ENCODE measurements at regions not wholly inside any gene's neighbourhood (a gene's known extent, or its start where the extent isn't known, plus 50 kb on each side); places are given as distances from the start of the nearest gene placed in this dataset.
A peak's percentile ranks its signal among the peaks of the same experiment; 100 is the strongest.

- no peak overlapping the region for H3K4me3 ChIP-seq (ENCODE audit: low read depth in 1 of 3, low read length in 3 of 3)
- no peak for FAIRE-seq
- peak in 1 of 2 donors; percentile 21 for DNase-seq
- peaks cover 0 to 2% of the 10 kb centered on the region in 2 donors for H3K9me3 ChIP-seq (ENCODE audit: control insufficient read depth in 2 of 2, insufficient read depth in 1 of 2, low read depth in 1 of 2, low read length in 1 of 2)
- no peaks in the 10 kb centered on the region for H3K36me3 ChIP-seq (ENCODE audit: control insufficient read depth in 3 of 3, insufficient read depth in 2 of 3, low read depth in 1 of 3, low read length in 3 of 3)
- H3K4me1 ChIP-seq (ENCODE audit: control insufficient read depth in 3 of 3, insufficient read depth in 2 of 3, low read depth in 1 of 3, low read length in 2 of 3): peaks cover 0 to 28% (median 0%) of the 10 kb centered on the region in 3 donors
- H3K27me3 ChIP-seq (ENCODE audit: control insufficient read depth in 3 of 3, insufficient read depth in 3 of 3, low read length in 3 of 3): no peaks in the 10 kb centered on the region
- WGBS, 3 donors: 48 to 55% (median 53%) methylated on average over 6 of the region's 6 CpGs
- no peak overlapping the region for H3K27ac ChIP-seq (ENCODE audit: low read depth in 1 of 3, low read length in 2 of 3)
These were observed 109.0 kb downstream of the ACAA2 start for GRCh38 chr18:49704334-49704733.

- FAIRE-seq (no peak), DNase-seq (no peak)
- no peak overlapping the region for H3K27ac ChIP-seq (ENCODE audit: low read depth in 1 of 3, low read length in 2 of 3)
- peaks cover 0 to 22% (median 0%) of the 10 kb centered on the region in 3 donors for H3K4me1 ChIP-seq (ENCODE audit: control insufficient read depth in 3 of 3, insufficient read depth in 2 of 3, low read depth in 1 of 3, low read length in 2 of 3)
- WGBS, 3 donors: 80 to 92% (median 86%) methylated on average over 5 of the region's 5 CpGs
- H3K4me3 ChIP-seq (ENCODE audit: low read depth in 1 of 3, low read length in 3 of 3): no peak overlapping the region
- no peaks in the 10 kb centered on the region for H3K36me3 ChIP-seq (ENCODE audit: control insufficient read depth in 3 of 3, insufficient read depth in 2 of 3, low read depth in 1 of 3, low read length in 3 of 3)
- H3K9me3 ChIP-seq (ENCODE audit: control insufficient read depth in 2 of 2, insufficient read depth in 1 of 2, low read depth in 1 of 2, low read length in 1 of 2): no peaks in the 10 kb centered on the region
- no peaks in the 10 kb centered on the region for H3K27me3 ChIP-seq (ENCODE audit: control insufficient read depth in 3 of 3, insufficient read depth in 3 of 3, low read length in 3 of 3)
These were observed 112.1 kb downstream of the ACAA2 start for GRCh38 chr18:49701190-49701589.

- FAIRE-seq (no peak), DNase-seq (no peak)
- WGBS, 3 donors: 87 to 89% (median 88%) methylated on average over 6 of the region's 6 CpGs
- Histone ChIP-seq H3K27ac (ENCODE audit: low read depth in 1 of 3, low read length in 2 of 3) (no peak overlapping the region), H3K9me3 (ENCODE audit: control insufficient read depth in 2 of 2, insufficient read depth in 1 of 2, low read depth in 1 of 2, low read length in 1 of 2) (no peaks in the 10 kb centered on the region), H3K4me3 (ENCODE audit: low read depth in 1 of 3, low read length in 3 of 3) (no peak overlapping the region), H3K36me3 (ENCODE audit: control insufficient read depth in 3 of 3, insufficient read depth in 2 of 3, low read depth in 1 of 3, low read length in 3 of 3) (no peaks in the 10 kb centered on the region), H3K4me1 (ENCODE audit: control insufficient read depth in 3 of 3, insufficient read depth in 2 of 3, low read depth in 1 of 3, low read length in 2 of 3) (peaks cover 0 to 18% (median 0%) of the 10 kb centered on the region in 3 donors), H3K27me3 (ENCODE audit: control insufficient read depth in 3 of 3, insufficient read depth in 3 of 3, low read length in 3 of 3) (no peaks in the 10 kb centered on the region)
These were observed 114.0 kb downstream of the ACAA2 start for GRCh38 chr18:49699303-49699702.

GRCh38 chr18:49698525-49699025, 114.8 kb downstream of the ACAA2 start:
- peaks cover 0 to 11% (median 0%) of the 10 kb centered on the region in 3 donors for H3K4me1 ChIP-seq (ENCODE audit: control insufficient read depth in 3 of 3, insufficient read depth in 2 of 3, low read depth in 1 of 3, low read length in 2 of 3)
- peaks cover 0 to 2% of the 10 kb centered on the region in 2 donors for H3K9me3 ChIP-seq (ENCODE audit: control insufficient read depth in 2 of 2, insufficient read depth in 1 of 2, low read depth in 1 of 2, low read length in 1 of 2)
- H3K4me3 ChIP-seq (ENCODE audit: low read depth in 1 of 3, low read length in 3 of 3): no peak overlapping the region
- FAIRE-seq: no peak
- DNase-seq: no peak
- no peak overlapping the region for H3K27ac ChIP-seq (ENCODE audit: low read depth in 1 of 3, low read length in 2 of 3)
- H3K36me3 ChIP-seq (ENCODE audit: control insufficient read depth in 3 of 3, insufficient read depth in 2 of 3, low read depth in 1 of 3, low read length in 3 of 3): no peaks in the 10 kb centered on the region
- no peaks in the 10 kb centered on the region for H3K27me3 ChIP-seq (ENCODE audit: control insufficient read depth in 3 of 3, insufficient read depth in 3 of 3, low read length in 3 of 3)
- WGBS, 3 donors: 81 to 85% (median 82%) methylated on average over 4 of the region's 4 CpGs

- peaks cover 0 to 9% (median 0%) of the 10 kb centered on the region in 3 donors for H3K4me1 ChIP-seq (ENCODE audit: control insufficient read depth in 3 of 3, insufficient read depth in 2 of 3, low read depth in 1 of 3, low read length in 2 of 3)
- no peak overlapping the region for H3K4me3 ChIP-seq (ENCODE audit: low read depth in 1 of 3, low read length in 3 of 3)
- no peaks in the 10 kb centered on the region for H3K36me3 ChIP-seq (ENCODE audit: control insufficient read depth in 3 of 3, insufficient read depth in 2 of 3, low read depth in 1 of 3, low read length in 3 of 3)
- H3K27me3 ChIP-seq (ENCODE audit: control insufficient read depth in 3 of 3, insufficient read depth in 3 of 3, low read length in 3 of 3): no peaks in the 10 kb centered on the region
- FAIRE-seq (no peak), DNase-seq (peak; percentile 37 to 55)
- H3K27ac ChIP-seq (ENCODE audit: low read depth in 1 of 3, low read length in 2 of 3): no peak overlapping the region
- WGBS, 3 donors: 54 to 59% (median 54%) methylated on average over 7 of the region's 7 CpGs
- peaks cover 0 to 6% of the 10 kb centered on the region in 2 donors for H3K9me3 ChIP-seq (ENCODE audit: control insufficient read depth in 2 of 2, insufficient read depth in 1 of 2, low read depth in 1 of 2, low read length in 1 of 2)
These were observed 115.4 kb downstream of the ACAA2 start for GRCh38 chr18:49697757-49698524.

- Histone ChIP-seq H3K36me3 (ENCODE audit: control insufficient read depth in 3 of 3, insufficient read depth in 2 of 3, low read depth in 1 of 3, low read length in 3 of 3) (no peaks in the 10 kb centered on the region), H3K27me3 (ENCODE audit: control insufficient read depth in 3 of 3, insufficient read depth in 3 of 3, low read length in 3 of 3) (no peaks in the 10 kb centered on the region), H3K4me3 (ENCODE audit: low read depth in 1 of 3, low read length in 3 of 3) (no peak overlapping the region), H3K4me1 (ENCODE audit: control insufficient read depth in 3 of 3, insufficient read depth in 2 of 3, low read depth in 1 of 3, low read length in 2 of 3) (peaks cover 0 to 9% (median 0%) of the 10 kb centered on the region in 3 donors), H3K27ac (ENCODE audit: low read depth in 1 of 3, low read length in 2 of 3) (no peak overlapping the region), H3K9me3 (ENCODE audit: control insufficient read depth in 2 of 2, insufficient read depth in 1 of 2, low read depth in 1 of 2, low read length in 1 of 2) (peaks cover 0 to 6% of the 10 kb centered on the region in 2 donors)
- no peak for DNase-seq
- FAIRE-seq: no peak
- WGBS, 3 donors: 83 to 90% (median 88%) methylated on average over 4 of the region's 4 CpGs
These were observed 116.3 kb downstream of the ACAA2 start for GRCh38 chr18:49697049-49697448.

- H3K36me3 ChIP-seq (ENCODE audit: control insufficient read depth in 3 of 3, insufficient read depth in 2 of 3, low read depth in 1 of 3, low read length in 3 of 3): no peaks in the 10 kb centered on the region
- WGBS, 3 donors: 93 to 100% (median 96%) methylated on average over 1 of the region's 1 CpG
- peaks cover 0 to 12% of the 10 kb centered on the region in 2 donors for H3K9me3 ChIP-seq (ENCODE audit: control insufficient read depth in 2 of 2, insufficient read depth in 1 of 2, low read depth in 1 of 2, low read length in 1 of 2)
- DNase-seq: no peak
- H3K27ac ChIP-seq (ENCODE audit: low read depth in 1 of 3, low read length in 2 of 3): no peak overlapping the region
- FAIRE-seq: no peak
- no peaks in the 10 kb centered on the region for H3K27me3 ChIP-seq (ENCODE audit: control insufficient read depth in 3 of 3, insufficient read depth in 3 of 3, low read length in 3 of 3)
- H3K4me3 ChIP-seq (ENCODE audit: low read depth in 1 of 3, low read length in 3 of 3): no peak overlapping the region
- H3K4me1 ChIP-seq (ENCODE audit: control insufficient read depth in 3 of 3, insufficient read depth in 2 of 3, low read depth in 1 of 3, low read length in 2 of 3): peaks cover 0 to 17% (median 4%) of the 10 kb centered on the region in 3 donors
These were observed 118.9 kb downstream of the ACAA2 start for GRCh38 chr18:49694402-49694801.

- FAIRE-seq: no peak
- WGBS, 3 donors: 79 to 87% (median 86%) methylated on average over 4 of the region's 4 CpGs
- peaks cover 0 to 12% of the 10 kb centered on the region in 2 donors for H3K9me3 ChIP-seq (ENCODE audit: control insufficient read depth in 2 of 2, insufficient read depth in 1 of 2, low read depth in 1 of 2, low read length in 1 of 2)
These were observed 119.7 kb downstream of the ACAA2 start for GRCh38 chr18:49693717-49694005.

More at GRCh38 chr18:49693717-49694005, 119.7 kb downstream of the ACAA2 start:
- Histone ChIP-seq H3K27me3 (ENCODE audit: control insufficient read depth in 3 of 3, insufficient read depth in 3 of 3, low read length in 3 of 3) (no peaks in the 10 kb centered on the region), H3K36me3 (ENCODE audit: control insufficient read depth in 3 of 3, insufficient read depth in 2 of 3, low read depth in 1 of 3, low read length in 3 of 3) (no peaks in the 10 kb centered on the region), H3K27ac (ENCODE audit: low read depth in 1 of 3, low read length in 2 of 3) (no peak overlapping the region), H3K4me3 (ENCODE audit: low read depth in 1 of 3, low read length in 3 of 3) (no peak overlapping the region), H3K4me1 (ENCODE audit: control insufficient read depth in 3 of 3, insufficient read depth in 2 of 3, low read depth in 1 of 3, low read length in 2 of 3) (peaks cover 0 to 24% (median 4%) of the 10 kb centered on the region in 3 donors)
- DNase-seq: no peak

All from small intestine (tissue), 7 donors.